HG02763 (cell line): ENCODE measurements at regions not wholly inside any gene's neighbourhood (a gene's known extent, or its start where the extent isn't known, plus 50 kb on each side); places are given as distances from the start of the nearest gene placed in this dataset.

ENCODE experiments used
- ATAC-seq: cut with Tn5 transposase; IDR thresholded peaks from one replicate; pipeline ENCODE4 v1.9.1; 2021; ENCODE audit warnings: mild to moderate bottlenecking, moderate library complexity; ENCODE audit not compliant: unreplicated experiment

DNA sequence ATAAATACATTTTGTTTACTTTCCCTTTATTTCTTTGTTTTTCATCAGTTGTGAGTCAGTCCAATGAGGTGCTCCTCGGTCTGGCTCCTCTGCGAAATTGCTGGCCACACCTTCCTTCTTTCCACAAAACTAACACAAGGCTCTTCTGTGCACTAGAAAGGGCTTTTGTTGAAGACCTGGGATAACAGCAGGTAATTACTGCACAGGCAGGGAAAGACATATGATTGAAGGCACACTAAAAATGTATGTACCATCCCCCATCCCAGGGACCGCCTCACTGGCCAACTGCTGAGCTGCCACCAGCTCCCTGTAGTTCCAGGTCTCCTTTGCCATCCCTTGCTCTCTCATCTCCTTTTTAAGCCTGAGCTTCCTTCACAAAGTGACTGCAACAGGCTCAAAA, 180.5 kb downstream of the EFNB2 start:
- ATAC-seq: no peak

DNA sequence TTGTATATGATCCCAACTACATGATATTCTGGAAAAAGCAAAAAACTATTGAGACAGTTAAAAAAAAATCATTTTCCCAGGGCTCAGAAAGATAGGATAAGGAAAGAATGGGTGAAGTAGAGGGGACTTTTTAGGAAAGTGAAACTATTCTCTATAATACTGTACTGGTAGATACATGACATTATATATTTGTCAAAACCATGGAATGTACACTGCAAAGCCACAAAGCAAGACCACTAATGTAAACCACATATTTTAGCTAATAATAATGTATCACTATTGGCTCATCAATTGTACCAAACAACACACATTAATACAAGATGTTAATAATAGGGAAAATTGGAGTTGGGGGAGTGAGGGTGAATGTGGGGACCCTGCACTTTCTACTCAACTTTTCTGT, 182.6 kb downstream of the EFNB2 start:
- no peak for ATAC-seq

GRCh38 chr13:106351251-106351650, 184.2 kb downstream of the EFNB2 start:
- ATAC-seq: no peak

DNA sequence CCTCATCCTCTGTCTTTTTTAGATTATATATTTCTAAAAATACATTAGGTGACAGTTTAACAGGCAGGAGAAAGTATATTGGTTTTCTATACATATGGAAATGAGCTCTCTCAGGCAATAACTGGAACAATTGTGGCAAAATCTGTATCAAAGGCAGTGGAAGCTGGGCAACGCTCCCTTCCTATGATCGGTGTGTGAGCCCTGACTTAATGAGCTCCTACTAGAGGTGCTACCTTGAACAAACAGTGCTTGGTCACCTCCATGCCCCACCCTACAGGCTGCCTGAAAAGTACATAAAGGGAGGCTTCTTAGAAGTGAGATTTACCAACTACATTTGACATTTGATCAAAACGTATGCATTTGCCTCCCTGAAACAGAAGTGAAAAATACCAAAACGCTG, 185.3 kb downstream of the EFNB2 start:
- ATAC-seq: no peak

DNA sequence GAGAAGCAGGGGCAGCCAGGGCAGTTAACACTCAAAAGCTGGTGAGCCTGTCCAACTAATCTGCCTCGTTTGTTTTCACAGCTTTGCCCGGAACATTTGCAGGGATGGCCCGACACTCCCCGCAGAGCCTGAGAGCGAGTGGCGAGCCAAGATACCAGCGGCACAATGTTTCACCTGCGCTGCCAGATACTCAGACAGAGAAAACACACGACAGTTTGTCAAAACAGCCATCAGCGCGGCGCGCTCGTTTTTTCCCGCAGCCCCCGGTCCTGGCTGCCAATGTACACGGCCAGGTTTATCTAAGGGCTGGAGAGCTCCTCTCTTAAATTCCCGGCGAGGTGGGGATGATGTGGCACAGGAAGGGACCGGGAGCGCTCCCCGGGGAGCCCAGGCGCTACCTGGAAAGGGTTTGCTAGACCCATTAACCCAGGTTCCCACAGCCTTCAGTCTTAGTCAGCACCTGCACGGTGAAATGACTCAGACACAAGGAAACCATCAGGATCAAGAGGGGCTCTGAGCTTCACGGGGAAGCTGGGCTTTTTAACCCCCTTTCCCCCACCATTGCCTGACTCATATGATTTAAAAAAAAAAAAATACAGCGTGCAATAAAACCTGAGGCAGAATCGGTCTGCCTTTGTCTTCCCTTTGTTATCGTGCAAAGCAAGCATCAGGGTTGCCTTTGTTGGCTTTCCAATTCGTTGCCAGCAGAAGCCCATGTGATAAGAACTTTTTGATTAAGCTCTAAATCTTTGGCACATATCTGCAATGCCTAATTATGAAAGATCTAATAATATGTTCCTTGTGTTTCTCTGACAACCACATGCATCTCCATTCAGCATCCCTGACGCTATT, 186.2 kb downstream of the EFNB2 start:
- ATAC-seq: no peak

- ATAC-seq: no peak
These were observed 187.2 kb downstream of the EFNB2 start for GRCh38 chr13:106348075-106348840.

- ATAC-seq: no peak
These were observed 191.1 kb downstream of the EFNB2 start for GRCh38 chr13:106344342-106344741.

DNA sequence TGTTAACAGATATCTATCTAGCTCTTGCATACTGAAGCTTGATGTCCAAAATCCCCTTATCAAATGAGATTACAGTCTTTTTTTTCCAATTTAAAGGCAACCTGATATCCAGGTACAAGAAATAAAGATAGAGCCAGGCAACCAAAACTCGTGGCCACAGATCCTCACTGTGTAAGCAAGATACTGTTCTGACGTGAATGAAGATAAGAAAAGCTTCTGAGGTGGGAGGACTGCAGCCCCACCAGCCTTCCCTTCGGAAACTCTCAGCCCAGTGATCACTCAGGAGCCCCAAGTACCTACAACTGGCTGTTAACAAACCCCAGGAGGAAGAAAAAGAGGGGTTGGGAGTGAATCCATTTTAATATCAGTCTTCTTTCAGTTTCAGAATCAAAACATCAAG, 191.6 kb downstream of the EFNB2 start:
- ATAC-seq: no peak

- ATAC-seq: no peak
These were observed 195.2 kb downstream of the EFNB2 start for GRCh38 chr13:106340249-106340648.

DNA sequence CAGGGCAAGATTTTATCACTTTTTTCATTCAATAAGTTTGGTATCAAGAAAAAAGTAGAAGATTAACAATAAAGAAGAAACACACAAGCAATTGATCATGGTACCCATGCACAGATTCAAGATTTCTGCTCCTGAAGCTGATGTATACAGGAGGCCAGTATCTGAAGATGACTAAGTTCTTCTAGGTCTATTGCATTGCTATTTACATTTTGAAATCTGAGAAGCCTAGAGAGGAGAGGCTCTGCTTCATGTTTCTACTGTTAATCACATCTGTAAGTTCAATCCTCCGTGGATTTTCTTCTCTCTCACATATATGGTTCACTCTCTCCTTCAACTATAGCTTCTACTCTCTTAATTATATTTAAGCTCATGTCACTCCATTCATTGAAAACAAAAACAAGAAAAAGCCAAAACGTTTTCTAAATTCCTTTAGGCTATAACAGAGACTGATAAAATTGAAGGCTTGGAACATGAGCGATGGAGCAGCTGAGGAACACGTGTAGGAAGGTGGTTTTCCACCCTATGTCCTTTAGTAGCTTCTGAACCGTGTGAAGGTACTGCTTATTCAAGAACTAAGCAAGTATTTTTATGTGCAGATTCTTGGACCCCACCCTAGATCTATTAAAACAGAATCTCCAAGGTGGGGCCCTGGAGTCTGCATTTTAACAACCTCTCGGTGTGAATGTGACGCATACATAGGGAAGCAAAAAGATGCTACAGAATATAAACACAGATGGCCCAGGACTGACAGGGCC, 198.2 kb downstream of the EFNB2 start:
- ATAC-seq: no peak

DNA sequence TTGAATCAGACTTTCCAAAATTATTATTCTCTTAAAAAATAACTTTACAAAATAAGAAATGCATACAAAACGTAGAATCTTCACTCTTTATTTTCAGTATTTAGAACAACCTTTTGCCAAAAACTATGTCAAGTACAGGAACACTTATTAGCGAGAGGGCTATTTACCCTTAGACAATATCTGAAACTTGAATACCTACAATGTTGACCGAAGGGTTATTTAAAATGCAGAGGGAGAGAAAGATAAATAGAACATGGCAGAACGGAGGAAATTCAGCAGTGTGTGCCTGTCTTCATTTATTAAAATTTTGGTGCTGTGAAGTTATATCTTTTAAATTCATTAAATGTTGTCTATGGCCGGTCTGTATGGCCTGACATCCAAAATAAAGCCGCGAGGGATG, 198.8 kb downstream of the EFNB2 start:
- ATAC-seq: no peak

DNA sequence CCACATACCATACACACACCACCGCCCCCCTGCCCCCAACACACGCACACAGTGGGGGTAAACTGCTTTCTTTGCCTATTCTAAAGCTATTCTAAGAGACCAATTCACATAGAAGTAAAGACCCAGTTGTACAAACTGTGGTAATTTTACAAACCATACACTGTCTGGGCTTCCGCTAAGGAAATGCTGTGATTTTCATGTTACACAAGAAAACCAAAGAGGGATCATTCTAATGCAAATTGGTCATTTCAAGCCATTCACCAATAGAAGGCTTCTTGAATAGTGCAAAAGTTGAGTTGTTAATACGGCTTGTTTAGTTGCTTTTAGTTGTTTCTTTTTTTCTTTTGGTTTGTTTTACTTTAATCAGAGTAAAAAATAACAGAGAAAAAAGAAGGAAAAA, 202.8 kb downstream of the EFNB2 start:
- no peak for ATAC-seq

- no peak for ATAC-seq
These were observed 204.3 kb downstream of the EFNB2 start for GRCh38 chr13:106331116-106331515.

GRCh38 chr13:106329941-106330340, 205.5 kb downstream of the EFNB2 start:
- ATAC-seq: no peak

DNA sequence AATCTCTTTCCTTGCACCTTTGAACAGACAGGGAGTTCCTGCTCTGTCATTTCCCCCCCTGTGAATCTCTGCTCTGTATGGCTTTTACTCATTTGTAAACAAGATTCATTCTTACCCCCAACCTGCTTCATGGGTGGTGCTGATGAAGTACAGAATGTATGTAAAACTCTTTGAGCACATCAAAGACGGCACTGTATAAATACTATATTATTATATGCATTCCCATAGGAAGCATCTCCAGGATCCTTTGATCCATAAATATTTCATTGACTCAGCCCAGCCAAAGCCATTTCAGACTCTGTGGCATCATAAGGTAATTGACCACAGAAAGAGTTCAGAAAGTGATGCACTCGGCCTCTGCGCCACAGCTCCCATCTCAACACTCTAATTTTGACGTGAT, 208.7 kb downstream of the EFNB2 start:
- no peak for ATAC-seq

GRCh38 chr13:106324444-106324843, 211.0 kb downstream of the EFNB2 start:
- no peak for ATAC-seq

GRCh38 chr13:106322628-106323027, 212.8 kb downstream of the EFNB2 start:
- ATAC-seq: no peak

DNA sequence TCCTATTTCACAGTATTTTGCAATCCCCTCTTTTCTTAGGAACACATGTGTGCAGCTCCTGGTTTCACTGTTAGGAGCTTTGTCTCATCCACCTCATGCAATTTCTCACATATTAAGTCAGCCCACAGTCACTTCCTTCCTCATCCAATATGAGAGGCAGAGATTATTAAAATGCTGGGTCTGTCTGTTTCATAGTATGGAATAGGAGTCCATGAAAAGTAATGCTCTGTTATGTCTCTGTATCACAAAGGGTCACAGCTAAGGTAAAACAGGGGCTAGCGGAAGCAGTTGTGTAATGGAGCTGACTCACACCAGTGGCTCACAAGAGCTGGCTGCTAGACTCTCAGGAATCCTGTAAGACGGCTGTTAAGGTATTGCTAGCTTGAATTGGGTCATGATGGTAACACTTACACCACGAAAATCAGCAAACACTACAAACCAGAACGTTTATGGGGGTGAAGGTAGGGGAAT, 216.5 kb downstream of the EFNB2 start:
- no peak for ATAC-seq

- ATAC-seq: no peak
These were observed 221.0 kb downstream of the EFNB2 start for GRCh38 chr13:106314417-106314816.

- ATAC-seq: no peak
These were observed 224.5 kb downstream of the EFNB2 start for GRCh38 chr13:106311004-106311403.

GRCh38 chr13:106310291-106310865, 225.1 kb downstream of the EFNB2 start:
- ATAC-seq: no peak
